Esophagus muscularis mucosa (tissue), 4 donors: ENCODE measurements at regions not wholly inside any gene's neighbourhood (a gene's known extent, or its start where the extent isn't known, plus 50 kb on each side); places are given as distances from the start of the nearest gene placed in this dataset.
A peak's percentile ranks its signal among the peaks of the same experiment; 100 is the strongest.

Experiments used
- DNase-seq: peaks from one replicate; pipeline ENCODE4 v3.0.0-alpha.2; 2017; ENCODE audit errors: extremely low spot score
- H3K27ac ChIP-seq, 4 donors: fragments of 200-600 bp; sonication (generic); replicated peaks in 1 of 4; 1 replicate in 3 of 4; 2 replicates in 1 of 4; pipeline ENCODE4 v1.5.1; 2016 to 2019; ENCODE audit warnings: mild to moderate bottlenecking in 1 of 4
- H3K27me3 ChIP-seq, 4 donors: fragments of 200-600 bp; sonication (generic); one replicate each; pipeline versions ENCODE4 v1.5.1 to v1.6.0; 2016 to 2019
- H3K36me3 ChIP-seq, 4 donors: fragments of 200-600 bp; sonication (generic); one replicate each; pipeline ENCODE4 v1.5.1; 2016 to 2019
- H3K4me1 ChIP-seq, 4 donors: fragments of 200-600 bp; sonication (generic); one replicate each; pipeline ENCODE4 v1.5.1; 2016 to 2019
- H3K4me3 ChIP-seq, 4 donors: fragments of 200-600 bp; sonication (generic); 1 replicate in 2 of 4; 2 replicates in 2 of 4; pipeline ENCODE4 v1.5.1; 2016 to 2019; ENCODE audit warnings: mild to moderate bottlenecking in 4 of 4, moderate library complexity in 1 of 4
- H3K9me3 ChIP-seq, 4 donors: fragments of 200-600 bp; sonication (generic); 1 replicate in 3 of 4; 2 replicates in 1 of 4; pipeline ENCODE4 v1.5.1; 2016 to 2019
- CTCF ChIP-seq, 3 experiments: fragments of 200-600 bp in 2 of 3; fragments of 450-650 bp in 1 of 3; sonication (generic) in 2 of 3; IDR thresholded peaks; one replicate each; pipeline ENCODE4 v1.5.1; 2017 to 2019; ENCODE audit warnings: antibody characterized with exemption in 3 of 3, mild to moderate bottlenecking in 2 of 3, moderate library complexity in 1 of 3
- EP300 ChIP-seq: sonication (generic); formaldehyde crosslinking; IDR thresholded peaks from one replicate; pipeline ENCODE4 v1.6.1; 2017; ENCODE audit warnings: antibody characterized with exemption
- POLR2A ChIP-seq: fragments of 450-650 bp; IDR thresholded peaks from one replicate; pipeline ENCODE4 v1.6.1; 2017; ENCODE audit warnings: antibody characterized with exemption, moderate library complexity, mild to moderate bottlenecking, low read depth
- POLR2AphosphoS5 ChIP-seq, 2 donors: sonication (generic); formaldehyde crosslinking; IDR thresholded peaks; one replicate each; pipeline ENCODE4 v1.6.1; 2017; ENCODE audit warnings: antibody characterized with exemption in 2 of 2
- WGBS: methylation state at CpG from one replicate; pipeline ENCODE4 v1.1.5; 2018; 5-methylcytosine and 5-hydroxymethylcytosine counted together
- intact Hi-C: fragments of 100-400 bp; cut with DNase I; formaldehyde crosslinking; loops from one replicate; pipeline ENCODE4 v1.15.1; 2023

- Histone ChIP-seq H3K27ac (no peak overlapping the region), H3K9me3 (no peaks in the 10 kb centered on the region), H3K27me3 (peaks cover 0 to 37% (median 0%) of the 10 kb centered on the region in 4 donors), H3K4me3 (no peak overlapping the region), H3K4me1 (no peaks in the 10 kb centered on the region), H3K36me3 (no peaks in the 10 kb centered on the region)
- 76% methylated on average over 10 of the region's 13 CpGs for WGBS
- intact Hi-C loops = no loop called here
- DNase-seq = no peak
- TF ChIP-seq CTCF (IDR thresholded peaks at IDR 0.05) (no peak), POLR2A (no peak), POLR2AphosphoS5 (IDR thresholded peaks at IDR 0.05) (no peak), EP300 (no peak)
Measured at GRCh38 chr22:19615001-19615461, 90.8 kb upstream of the CLDN5 start.

GRCh38 chr22:19615867-19616581 is 91.8 kb upstream of the CLDN5 start:
- 92% methylated on average over 9 of the region's 9 CpGs for WGBS
- H3K27ac ChIP-seq = no peak overlapping the region
- H3K4me3 ChIP-seq = no peak overlapping the region
- peaks cover 0 to 39% (median 0%) of the 10 kb centered on the region in 4 donors for H3K27me3 ChIP-seq
- no peaks in the 10 kb centered on the region for H3K9me3 ChIP-seq
- TF ChIP-seq EP300 = no peak
- no peak for TF ChIP-seq POLR2AphosphoS5 (IDR thresholded peaks at IDR 0.05)
- TF ChIP-seq CTCF (IDR thresholded peaks at IDR 0.05) = no peak
- TF ChIP-seq POLR2A = no peak
- H3K36me3 ChIP-seq = no peaks in the 10 kb centered on the region
- DNase-seq = no peak
- H3K4me1 ChIP-seq = peaks cover under 1 to 5% (median 5%) of the 10 kb centered on the region in 4 donors
- intact Hi-C loops = no loop called here

DNA sequence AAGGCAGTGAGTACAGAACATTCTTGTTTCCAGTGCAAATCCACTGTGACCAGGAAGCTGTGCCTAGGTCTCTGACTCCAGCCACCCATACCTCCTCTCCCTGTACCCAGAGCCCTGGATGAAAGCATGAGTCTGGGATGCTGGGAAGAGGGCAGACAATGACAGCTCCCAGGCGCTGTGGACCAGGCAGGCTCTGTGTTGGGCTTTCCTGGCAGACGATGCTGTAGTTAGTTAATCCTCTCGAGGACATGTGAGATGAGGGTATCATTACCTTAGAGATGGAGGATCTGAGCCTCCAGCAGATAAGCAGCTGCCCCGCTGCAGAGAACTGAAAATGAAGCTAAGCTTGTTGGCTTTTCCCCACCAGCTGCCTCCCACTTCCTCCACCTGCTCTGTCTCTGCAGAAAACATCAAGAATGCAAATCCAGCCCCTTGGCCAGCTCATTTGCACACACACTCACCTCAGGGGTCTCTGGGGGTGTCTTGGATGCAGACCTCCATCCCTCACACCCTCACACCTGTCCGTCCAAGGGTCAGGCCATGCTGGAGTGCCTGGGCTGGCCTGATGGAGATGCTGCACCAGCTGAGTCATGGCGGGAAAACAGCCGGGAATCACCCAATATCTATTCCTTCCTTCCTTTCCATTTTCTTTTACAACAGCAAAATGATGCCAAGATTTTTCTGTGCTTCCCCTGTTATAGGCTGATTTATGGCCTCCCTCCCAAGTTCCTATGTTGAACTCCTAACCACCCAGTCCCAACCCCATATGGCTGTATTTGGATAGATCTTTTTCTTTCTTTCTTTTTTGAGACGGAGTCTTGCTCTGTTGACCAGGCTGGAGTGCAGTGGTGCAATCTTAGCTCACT is 94.9 kb upstream of the SEPTIN5 start:
- Histone ChIP-seq H3K4me3 (no peak overlapping the region), H3K36me3 (no peaks in the 10 kb centered on the region), H3K27ac (no peak overlapping the region), H3K9me3 (no peaks in the 10 kb centered on the region), H3K4me1 (peaks cover 6 to 10% (median 7%) of the 10 kb centered on the region in 4 donors), H3K27me3 (peaks cover 0 to 69% (median 0%) of the 10 kb centered on the region in 4 donors)
- WGBS = 68% methylated on average over 8 of the region's 8 CpGs
- TF ChIP-seq POLR2AphosphoS5 (IDR thresholded peaks at IDR 0.05) (no peak), CTCF (IDR thresholded peaks at IDR 0.05) (no peak), EP300 (no peak), POLR2A (no peak)
- DNase-seq = no peak
- intact Hi-C loops = no loop called here

GRCh38 chr22:19620742-19621371 is 93.4 kb upstream of the SEPTIN5 start:
- intact Hi-C loops = no loop called here
- no peak for DNase-seq
- TF ChIP-seq POLR2AphosphoS5 (IDR thresholded peaks at IDR 0.05) = peak in 1 of 2 donors; percentile 27
- TF ChIP-seq CTCF (IDR thresholded peaks at IDR 0.05) = no peak
- Histone ChIP-seq H3K4me1 (peaks cover 6 to 10% (median 7%) of the 10 kb centered on the region in 4 donors), H3K27me3 (peaks cover 0 to 70% (median 0%) of the 10 kb centered on the region in 4 donors), H3K4me3 (no peak overlapping the region), H3K27ac (peak overlapping the region in 3 of 4 donors; percentile 7 to 46 (median 40)), H3K36me3 (no peaks in the 10 kb centered on the region), H3K9me3 (no peaks in the 10 kb centered on the region)
- 42% methylated on average over 17 of the region's 21 CpGs for WGBS
